HG02884 (cell line): ENCODE measurements at regions not wholly inside any gene's neighbourhood (a gene's known extent, or its start where the extent isn't known, plus 50 kb on each side); places are given as distances from the start of the nearest gene placed in this dataset.

Experiments used
- ATAC-seq: cut with Tn5 transposase; IDR thresholded peaks from one replicate; pipeline ENCODE4 v1.9.1; 2021; ENCODE audit warnings: mild to moderate bottlenecking, moderate library complexity; ENCODE audit not compliant: unreplicated experiment

GRCh38 chr7:67547183-67547907 is 550.7 kb downstream of the TYW1 start:
- no peak for ATAC-seq

GRCh38 chr7:67549126-67549525 is 552.5 kb downstream of the TYW1 start:
- ATAC-seq, result no peak

DNA sequence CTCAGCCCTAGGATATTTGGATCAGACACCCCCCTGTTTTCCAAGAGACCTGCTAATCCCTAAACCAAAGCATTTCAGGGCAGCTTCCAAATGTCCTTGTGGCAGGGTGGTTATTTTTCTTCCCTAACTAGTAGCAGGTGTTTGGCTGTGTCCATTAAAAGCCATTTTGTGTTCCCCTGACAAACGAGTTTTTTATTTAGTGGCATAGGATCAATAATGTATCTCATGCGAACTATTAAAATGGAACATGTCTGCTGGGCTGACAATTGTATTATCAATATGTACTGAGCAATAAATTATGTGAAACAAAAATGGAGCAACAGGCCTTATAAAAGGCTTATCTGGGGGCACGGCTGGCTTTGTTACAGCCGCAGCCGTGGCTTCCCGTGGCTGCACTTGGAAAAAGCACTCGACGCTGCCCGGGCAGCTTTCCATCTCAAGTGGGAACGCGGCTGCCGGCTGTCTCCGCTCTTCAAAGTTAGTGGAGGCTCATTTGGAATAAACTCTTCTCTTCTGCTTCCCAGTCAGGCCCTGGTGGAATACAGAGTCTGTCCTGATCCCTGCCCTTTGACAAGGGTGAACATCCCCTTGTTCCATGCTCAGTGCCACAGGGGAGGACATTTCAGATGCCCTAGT is 554.3 kb downstream of the TYW1 start:
- no peak for ATAC-seq

DNA sequence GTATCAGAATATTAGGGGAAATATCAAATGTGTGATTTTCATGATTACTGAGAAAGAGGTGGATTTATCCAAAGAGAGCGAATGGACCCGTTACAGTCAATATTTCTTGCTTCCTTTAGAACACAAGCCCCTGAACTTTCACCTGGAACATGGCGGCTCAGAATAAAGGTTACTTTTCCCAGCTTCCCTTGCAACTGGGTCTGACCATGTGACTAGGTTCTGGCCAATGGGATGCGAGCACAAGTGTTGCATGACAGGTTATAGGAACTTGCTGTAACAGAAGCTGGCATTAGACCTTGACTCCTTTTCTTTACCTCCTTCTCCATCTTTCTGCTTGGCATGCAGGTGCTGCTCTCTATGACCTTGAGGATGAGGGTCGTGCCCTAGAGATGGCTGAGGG is 556.1 kb downstream of the TYW1 start:
- no peak for ATAC-seq

GRCh38 chr7:67553378-67553777 is 556.7 kb downstream of the TYW1 start:
- ATAC-seq, result no peak

DNA sequence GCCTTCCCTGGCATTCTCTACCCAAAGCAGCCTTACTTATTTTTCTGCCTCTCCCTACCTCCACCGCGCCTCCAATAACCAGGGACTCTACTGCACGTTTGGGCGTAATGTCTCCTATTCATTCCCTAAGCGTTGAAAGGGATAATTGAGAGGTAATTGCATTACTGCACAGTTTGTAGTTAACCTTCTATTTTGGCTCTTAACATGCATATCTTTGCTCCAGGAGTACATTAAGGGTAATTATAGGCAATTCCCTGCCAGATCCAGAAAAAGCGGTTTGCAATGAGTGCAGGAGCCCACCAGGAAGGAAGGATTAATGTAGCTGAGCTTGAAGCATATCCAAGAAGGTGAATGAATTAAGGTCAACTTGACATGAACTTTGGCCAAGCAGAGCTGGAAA is 558.4 kb downstream of the TYW1 start:
- ATAC-seq, result no peak

- ATAC-seq, result no peak
Observed at GRCh38 chr7:67564959-67565358, 568.3 kb downstream of the TYW1 start.

GRCh38 chr7:67566101-67566500 is 569.5 kb downstream of the TYW1 start:
- ATAC-seq, result no peak

- ATAC-seq, result no peak
Observed at GRCh38 chr7:67571026-67571545, 574.5 kb downstream of the TYW1 start.

DNA sequence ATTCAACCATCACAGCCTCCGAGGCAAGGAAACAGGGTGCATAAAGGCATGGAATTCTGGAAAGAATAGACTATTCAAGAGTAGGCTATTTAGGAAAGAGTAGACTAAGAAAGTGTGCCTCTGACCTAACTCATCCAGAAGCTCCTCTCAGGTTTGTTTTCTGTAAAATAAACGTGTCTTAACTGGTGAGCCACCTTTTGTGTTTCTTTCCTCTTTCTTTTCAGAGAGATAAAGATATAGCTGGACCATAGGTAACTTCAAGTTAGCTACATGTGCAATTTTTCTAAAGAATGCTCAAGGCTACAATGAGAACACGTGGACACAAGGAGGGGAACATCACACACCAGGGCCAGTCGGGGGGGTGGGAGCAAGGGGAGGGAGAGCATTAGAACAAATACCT is 577.0 kb downstream of the TYW1 start:
- ATAC-seq, result no peak

GRCh38 chr7:67588631-67589030 is 592.0 kb downstream of the TYW1 start:
- ATAC-seq, result no peak

- ATAC-seq, result no peak
Observed at GRCh38 chr7:67589183-67589582, 592.5 kb downstream of the TYW1 start.

DNA sequence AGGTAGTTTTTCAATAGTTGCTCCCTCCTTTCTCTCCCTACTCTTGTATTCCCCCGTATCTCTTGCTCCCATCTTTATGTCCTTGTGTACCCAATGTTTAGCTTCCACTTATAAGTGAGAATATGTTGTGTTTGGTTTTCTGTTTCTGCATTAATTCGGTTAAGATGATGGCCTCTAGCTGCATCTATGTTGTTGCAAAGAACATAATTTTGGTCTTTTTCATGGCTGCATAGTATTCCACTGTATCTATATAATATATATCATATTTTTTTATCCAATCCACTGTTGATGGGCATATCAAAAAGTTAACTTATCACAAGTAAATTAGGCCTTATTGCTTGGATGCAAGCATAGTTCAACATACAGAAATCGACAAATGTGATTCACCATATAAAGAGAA is 594.0 kb downstream of the TYW1 start:
- ATAC-seq, result no peak

GRCh38 chr7:67593794-67594193 is 597.2 kb downstream of the TYW1 start:
- ATAC-seq, result no peak

DNA sequence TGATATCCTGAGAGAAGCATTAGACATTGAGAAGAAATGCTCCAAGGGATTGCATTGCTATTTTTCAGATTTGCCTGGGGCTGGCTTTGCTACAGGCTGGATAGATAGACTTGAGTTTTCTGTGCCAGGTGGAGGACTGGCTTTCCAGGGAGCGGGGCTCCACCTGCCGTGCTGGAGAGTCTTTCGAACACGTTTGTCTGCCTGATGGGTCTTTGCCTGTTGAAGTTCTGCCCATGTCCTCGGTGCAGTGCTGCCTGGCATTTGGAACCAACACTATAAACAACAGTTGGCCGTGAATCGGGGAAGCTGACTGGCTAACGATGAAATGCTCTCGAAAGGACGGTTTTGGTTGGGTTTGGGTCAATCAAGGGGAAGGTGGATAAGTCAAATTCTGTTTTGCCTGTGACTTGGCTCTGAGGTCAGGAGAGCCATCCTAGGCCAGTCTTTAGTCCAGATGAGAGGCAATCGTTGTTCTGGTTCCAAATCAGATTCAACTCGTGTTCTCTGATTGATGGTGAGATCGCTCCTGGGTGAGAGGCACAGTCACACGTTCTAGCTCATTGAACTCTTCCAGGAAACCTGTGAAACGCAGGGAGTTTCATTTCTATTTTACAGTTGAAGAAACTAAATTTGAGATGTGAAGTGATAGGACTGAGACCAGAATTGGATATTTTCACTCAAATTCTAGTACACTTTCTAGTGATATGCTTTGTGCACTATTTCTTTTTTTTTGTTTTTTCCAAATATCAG is 599.0 kb downstream of the TYW1 start:
- no peak for ATAC-seq

DNA sequence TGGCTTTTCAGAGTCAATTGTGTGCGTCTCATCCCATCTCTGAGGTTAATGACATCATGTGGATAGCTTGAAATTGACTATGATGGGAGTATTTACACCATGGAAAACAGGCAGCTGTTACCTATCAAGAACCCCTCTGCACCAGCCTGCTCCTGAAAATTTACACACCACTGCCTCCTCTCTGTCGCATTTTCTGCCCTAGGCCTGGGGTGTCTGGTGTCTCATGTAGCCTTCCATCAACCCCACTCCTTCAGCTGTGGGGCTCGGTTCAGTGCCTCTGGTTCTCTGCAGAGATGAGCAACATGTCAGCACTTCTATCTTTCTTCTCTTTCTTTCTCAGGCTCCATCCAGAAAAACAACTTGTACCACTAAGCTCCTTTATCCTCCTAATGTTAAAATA is 600.5 kb downstream of the TYW1 start:
- no peak for ATAC-seq

DNA sequence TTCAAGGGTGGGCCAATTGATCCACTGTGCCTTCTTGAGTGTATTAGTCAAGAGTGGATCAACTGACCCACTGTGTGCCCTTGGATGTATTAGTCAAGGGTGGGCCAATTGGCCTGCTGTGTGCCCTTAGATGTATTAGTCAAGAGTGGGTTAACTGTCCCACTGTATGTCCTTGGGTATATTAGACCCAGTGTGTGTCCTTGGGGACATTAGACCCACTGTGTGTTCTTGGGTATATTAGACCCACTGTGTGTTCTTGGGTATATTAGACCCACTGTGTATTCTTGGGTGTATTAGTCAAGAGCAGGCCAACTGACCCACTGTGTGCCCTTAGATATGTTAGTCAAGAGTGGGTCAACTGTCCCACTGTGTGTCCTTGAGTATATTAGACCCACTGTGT is 601.8 kb downstream of the TYW1 start:
- no peak for ATAC-seq

GRCh38 chr7:67599331-67600062 is 602.9 kb downstream of the TYW1 start:
- no peak for ATAC-seq

DNA sequence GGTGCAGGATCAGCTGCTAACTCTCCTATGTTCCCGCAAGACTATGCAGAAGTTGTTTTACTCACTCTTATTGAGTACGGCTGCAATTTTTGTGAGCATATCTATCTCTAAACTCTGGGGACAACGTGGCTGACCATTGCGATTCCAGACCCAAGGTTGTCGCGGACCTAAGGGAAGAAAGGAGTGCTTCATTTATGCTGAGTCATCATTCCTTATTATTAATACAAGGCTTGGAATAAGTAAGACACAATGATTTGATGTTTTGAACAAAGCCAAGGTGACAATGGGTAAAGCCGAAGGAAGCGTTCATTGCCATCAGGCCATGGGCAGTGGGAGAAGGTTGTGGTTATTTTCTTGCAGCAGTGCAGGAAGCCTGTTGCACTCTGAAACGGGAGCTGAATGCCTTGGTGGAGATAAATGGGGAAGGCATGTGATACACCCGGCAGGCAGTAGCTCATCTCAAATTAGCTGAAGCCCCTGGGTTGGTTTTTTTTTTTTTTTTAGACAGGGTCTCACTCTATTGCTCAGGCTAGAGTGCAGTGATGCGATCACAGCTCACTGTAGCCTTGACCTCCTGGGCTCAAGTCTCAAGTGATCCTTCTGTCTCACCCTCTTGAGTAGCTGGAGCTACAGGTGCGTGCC is 605.7 kb downstream of the TYW1 start:
- ATAC-seq, result no peak

- no peak for ATAC-seq
Observed at GRCh38 chr7:67604461-67605386, 608.1 kb downstream of the TYW1 start.
